RWPE1 (cell line): ENCODE measurements at regions not wholly inside any gene's neighbourhood (a gene's known extent, or its start where the extent isn't known, plus 50 kb on each side); places are given as distances from the start of the nearest gene placed in this dataset.
"Not testable (repeated sequence)": the region's sequence is repeated elsewhere in the genome, so short reads cannot be mapped to it uniquely, and the experiment has no call there.

Experiments
- CTCF ChIA-PET: fragments of 350-600 bp; sonication (Branson Sonifier 250); formaldehyde crosslinking; extraction: SDS; loops from one replicate; lab custom pipeline; 2021; lab: Yijun Ruan, JAX
- POLR2A ChIA-PET: fragments of 400-600 bp; formaldehyde crosslinking; extraction: SDS; loops from one replicate; lab custom pipeline; 2020; ENCODE audit warnings: antibody characterized with exemption; ENCODE audit not compliant: low non-redundant PET; lab: Yijun Ruan, JAX
- DNase-seq: peaks from one replicate; pipeline ENCODE4 v3.0.0; 2012; ENCODE audit warnings: low spot score
- H3K27ac ChIP-seq: fragments of 450-650 bp; 2 replicates; pipeline ENCODE4 v1.5.1; 2017
- TF ChIP-seq, protein P1 (sequence below): fragments of 450-650 bp; conservative IDR thresholded peaks from 2 replicates; pipeline ENCODE4 v1.5.1; 2017; ENCODE audit warnings: low read depth, mild to moderate bottlenecking

DNA sequence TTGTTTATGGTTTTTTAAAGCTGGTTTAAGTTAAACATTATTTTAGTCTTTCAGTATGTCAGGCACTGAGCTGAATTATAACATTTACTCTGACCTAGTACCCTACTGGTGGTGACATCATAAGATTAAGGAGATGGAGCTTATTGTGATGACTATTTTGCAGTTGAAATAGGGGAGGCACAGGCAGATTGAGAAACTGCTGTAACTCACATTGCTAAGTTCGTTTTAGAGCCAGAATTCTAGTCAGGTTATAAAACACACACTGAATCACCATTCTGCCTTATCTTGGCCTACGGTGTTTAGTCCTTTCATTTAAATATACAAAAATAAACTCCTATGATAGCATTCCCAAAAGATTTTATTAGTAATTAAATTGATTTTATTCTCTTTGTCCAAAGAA lies 584.1 kb downstream of the TFAP2A start:
- no peak for DNase-seq
- TF ChIP-seq, protein P1, sequence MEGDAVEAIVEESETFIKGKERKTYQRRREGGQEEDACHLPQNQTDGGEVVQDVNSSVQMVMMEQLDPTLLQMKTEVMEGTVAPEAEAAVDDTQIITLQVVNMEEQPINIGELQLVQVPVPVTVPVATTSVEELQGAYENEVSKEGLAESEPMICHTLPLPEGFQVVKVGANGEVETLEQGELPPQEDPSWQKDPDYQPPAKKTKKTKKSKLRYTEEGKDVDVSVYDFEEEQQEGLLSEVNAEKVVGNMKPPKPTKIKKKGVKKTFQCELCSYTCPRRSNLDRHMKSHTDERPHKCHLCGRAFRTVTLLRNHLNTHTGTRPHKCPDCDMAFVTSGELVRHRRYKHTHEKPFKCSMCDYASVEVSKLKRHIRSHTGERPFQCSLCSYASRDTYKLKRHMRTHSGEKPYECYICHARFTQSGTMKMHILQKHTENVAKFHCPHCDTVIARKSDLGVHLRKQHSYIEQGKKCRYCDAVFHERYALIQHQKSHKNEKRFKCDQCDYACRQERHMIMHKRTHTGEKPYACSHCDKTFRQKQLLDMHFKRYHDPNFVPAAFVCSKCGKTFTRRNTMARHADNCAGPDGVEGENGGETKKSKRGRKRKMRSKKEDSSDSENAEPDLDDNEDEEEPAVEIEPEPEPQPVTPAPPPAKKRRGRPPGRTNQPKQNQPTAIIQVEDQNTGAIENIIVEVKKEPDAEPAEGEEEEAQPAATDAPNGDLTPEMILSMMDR = no peak
- POLR2A ChIA-PET = no interaction called here
- CTCF ChIA-PET = no interaction called here
- H3K27ac ChIP-seq = no peak overlapping the region

- H3K27ac ChIP-seq = no peak overlapping the region
- TF ChIP-seq, protein P1 = no peak
- DNase-seq = no peak
- CTCF ChIA-PET = no interaction called here
- POLR2A ChIA-PET = no interaction called here
Observed at GRCh38 chr6:9825526-9825925, 589.3 kb downstream of the TFAP2A start.

GRCh38 chr6:9810727-9811126 lies 604.1 kb downstream of the TFAP2A start:
- POLR2A ChIA-PET, DNase-seq, H3K27ac ChIP-seq: not testable (repeated sequence)
- CTCF ChIA-PET = interaction anchor here (0.5 kb wide), 1 partner anchor 770 kb away, joined by 4 read pairs; no protein-coding TSS in a partner anchor

GRCh38 chr6:9810286-9810685 lies 604.6 kb downstream of the TFAP2A start:
- CTCF ChIA-PET = no interaction called here
- H3K27ac ChIP-seq = no peak overlapping the region
- TF ChIP-seq, protein P1 = no peak
- no peak for DNase-seq
- POLR2A ChIA-PET = no interaction called here

- no peak overlapping the region for H3K27ac ChIP-seq
- POLR2A ChIA-PET = no interaction called here
- DNase-seq = no peak
- TF ChIP-seq, protein P1 = no peak
- CTCF ChIA-PET = interaction anchor here (0.7 kb wide), 1 partner anchor 324 kb away, joined by 3 read pairs; no protein-coding TSS in a partner anchor
Observed at GRCh38 chr6:9806195-9806594, 608.7 kb downstream of the TFAP2A start.

DNA sequence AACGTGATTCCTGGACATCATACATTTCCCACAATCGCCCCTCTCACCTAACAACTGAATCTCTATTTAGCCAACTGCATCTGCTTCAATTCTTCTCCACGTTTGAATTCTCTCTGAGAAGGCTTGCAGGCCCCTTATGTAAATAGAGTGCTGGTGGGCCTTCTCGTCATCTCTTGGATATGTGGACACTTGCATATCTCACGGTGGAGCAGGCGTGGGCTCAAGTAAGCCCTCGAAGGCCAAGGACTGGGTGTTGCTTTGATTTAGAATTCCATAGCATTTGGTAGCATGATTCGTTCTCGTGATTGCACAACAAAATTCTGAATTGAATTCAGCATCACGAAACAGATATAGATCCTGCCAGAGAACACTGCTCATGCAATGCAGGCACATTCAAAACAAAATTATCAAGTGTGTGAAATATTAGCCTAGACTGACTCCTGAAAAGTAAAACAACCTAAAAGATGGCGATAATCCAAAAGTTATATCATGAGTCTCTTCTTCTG lies 613.6 kb downstream of the TFAP2A start:
- CTCF ChIA-PET = no interaction called here
- no peak for DNase-seq
- TF ChIP-seq, protein P1 = no peak
- POLR2A ChIA-PET = no interaction called here
- H3K27ac ChIP-seq = no peak overlapping the region

DNA sequence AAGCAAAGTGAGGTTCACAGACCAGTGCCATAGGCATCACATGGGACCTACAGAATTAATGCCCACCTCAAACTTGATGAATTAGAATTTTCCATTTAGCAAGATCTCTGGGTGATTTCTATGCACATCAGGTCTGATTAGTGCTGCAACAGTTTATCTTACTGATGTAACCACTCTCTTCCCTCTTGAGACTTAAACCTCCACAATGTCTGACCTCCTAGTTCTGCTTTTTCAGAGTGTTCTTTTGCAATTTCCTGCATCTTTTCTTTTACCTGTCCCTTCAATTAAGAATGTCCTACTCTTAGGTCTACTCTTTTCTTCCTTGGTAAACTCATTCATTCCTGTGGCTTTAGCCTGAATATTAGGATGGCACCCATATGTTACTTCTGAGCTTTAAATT lies 615.3 kb downstream of the TFAP2A start:
- DNase-seq = no peak
- ChIA-PET CTCF (no interaction called here), POLR2A (no interaction called here)
- no peak overlapping the region for H3K27ac ChIP-seq
- TF ChIP-seq, protein P1 = no peak
